Naive thymus-derived CD4-positive, alpha-beta T cell (primary cell): ENCODE measurements at regions not wholly inside any gene's neighbourhood (a gene's known extent, or its start where the extent isn't known, plus 50 kb on each side); places are given as distances from the start of the nearest gene placed in this dataset.
"Not testable (repeated sequence)": the region's sequence is repeated elsewhere in the genome, so short reads cannot be mapped to it uniquely, and the experiment has no call there.

Source experiments
- ATAC-seq: fragments of 150-1000 bp; cut with Tn5 transposase; 2 replicates; pipeline ENCODE4 v1.10.0; 2021; ENCODE audit warnings: mild to moderate bottlenecking, moderate library complexity
- CTCF ChIA-PET: fragments of 350-600 bp; sonication (Branson Sonifier 250); formaldehyde crosslinking; loops from one replicate; lab custom pipeline; 2021; ENCODE audit warnings: antibody characterized with exemption; lab: Charles Lee
- POLR2A ChIA-PET: fragments of 350-600 bp; sonication (Branson Sonifier 250); formaldehyde crosslinking; loops from one replicate; lab custom pipeline; 2021; ENCODE audit warnings: antibody characterized with exemption, inconsistent platforms; lab: Charles Lee
- DNase-seq, 9 donors: peaks; one replicate each; pipeline versions ENCODE4 v3.0.0 to v3.0.0-alpha.2; 2020 to 2022; ENCODE audit warnings: mixed read lengths in 1 of 9
- H3K27ac ChIP-seq: one replicate; pipeline ENCODE4 v1.7.0; 2013; ENCODE audit warnings: mild to moderate bottlenecking, low read depth, low read length, moderate library complexity
- H3K27me3 ChIP-seq, 2 donors: one replicate each; pipeline ENCODE4 v1.7.0; 2013; ENCODE audit warnings: low read length in 2 of 2, mild to moderate bottlenecking in 2 of 2, moderate library complexity in 2 of 2; ENCODE audit not compliant: control insufficient read depth in 2 of 2, insufficient read depth in 2 of 2
- H3K36me3 ChIP-seq, 3 experiments: 1 replicate in 2 of 3; 2 replicates in 1 of 3; pipeline ENCODE4 v1.7.0; 2013; ENCODE audit warnings: low read length in 3 of 3, mild to moderate bottlenecking in 3 of 3, moderate library complexity in 1 of 3; ENCODE audit not compliant: insufficient read depth in 3 of 3, control insufficient read depth in 2 of 3
- H3K4me1 ChIP-seq, 2 donors: one replicate each; pipeline ENCODE4 v1.7.0; 2013; ENCODE audit warnings: low read length in 2 of 2, mild to moderate bottlenecking in 2 of 2, moderate library complexity in 1 of 2; ENCODE audit not compliant: control insufficient read depth in 2 of 2, insufficient read depth in 2 of 2
- H3K4me3 ChIP-seq: 2 replicates; pipeline ENCODE4 v1.7.0; 2013; ENCODE audit warnings: mild to moderate bottlenecking, low read length
- H3K9me3 ChIP-seq, 3 experiments: 1 replicate in 2 of 3; 2 replicates in 1 of 3; pipeline ENCODE4 v1.7.0; 2013; ENCODE audit warnings: low read length in 3 of 3; ENCODE audit not compliant: control insufficient read depth in 2 of 3
- H3K27ac Mint-ChIP-seq, 9 donors: one replicate each; pipeline ENCODE4 v1.8.0; 2020 to 2022; ENCODE audit warnings: mixed read lengths in 9 of 9, mild to moderate bottlenecking in 8 of 9, moderate library complexity in 5 of 9, inconsistent platforms in 2 of 9
- H3K27me3 Mint-ChIP-seq, 5 donors: one replicate each; pipeline ENCODE4 v1.8.0; 2021 to 2022; ENCODE audit warnings: mixed read lengths in 5 of 5, mild to moderate bottlenecking in 1 of 5
- H3K36me3 Mint-ChIP-seq, 5 donors: one replicate each; pipeline ENCODE4 v1.8.0; 2020 to 2022; ENCODE audit warnings: mixed read lengths in 5 of 5, mild to moderate bottlenecking in 3 of 5, inconsistent platforms in 1 of 5
- H3K4me1 Mint-ChIP-seq, 7 donors: one replicate each; pipeline ENCODE4 v1.8.0; 2020 to 2022; ENCODE audit warnings: mixed read lengths in 7 of 7, mild to moderate bottlenecking in 3 of 7, inconsistent platforms in 1 of 7
- H3K4me3 Mint-ChIP-seq, 10 donors: one replicate each; pipeline ENCODE4 v1.8.0; 2020 to 2022; ENCODE audit warnings: mild to moderate bottlenecking in 10 of 10, mixed read lengths in 10 of 10, moderate library complexity in 6 of 10, inconsistent platforms in 2 of 10
- H3K9me3 Mint-ChIP-seq, 11 donors: one replicate each; pipeline ENCODE4 v1.8.0; 2020 to 2022; ENCODE audit warnings: mixed read lengths in 11 of 11, mild to moderate bottlenecking in 4 of 11, inconsistent platforms in 1 of 11, moderate library complexity in 1 of 11
- intact Hi-C, 2 donors: fragments of 100-400 bp; cut with micrococcal nuclease; formaldehyde crosslinking; loops; one replicate each; pipeline ENCODE4 v1.15.1; 2023

DNA sequence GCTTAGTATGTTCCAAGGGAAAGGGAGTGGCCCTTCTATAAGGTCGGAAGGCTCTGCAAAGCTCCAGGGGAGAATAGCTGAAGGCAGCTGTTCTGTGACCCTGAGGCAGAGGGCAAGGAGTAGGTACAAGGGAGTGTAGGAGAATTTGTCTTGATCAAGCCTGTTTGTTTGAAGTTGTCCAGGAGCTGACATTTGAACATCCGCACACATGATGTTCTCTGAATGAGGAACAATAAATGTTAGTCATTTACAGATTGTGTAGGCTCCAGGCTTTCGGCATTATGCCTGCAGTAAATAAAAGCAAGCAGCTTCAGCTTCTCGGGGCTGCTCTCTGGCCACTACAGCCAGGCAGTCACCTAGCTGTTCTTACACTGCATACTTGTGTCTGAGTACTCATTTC lies 52.7 kb downstream of the CTAGE6 start:
- H3K27me3 Mint-ChIP-seq, DNase-seq, intact Hi-C loops, POLR2A ChIA-PET, H3K36me3 ChIP-seq, H3K4me1 ChIP-seq, H3K4me1 Mint-ChIP-seq, H3K9me3 Mint-ChIP-seq, H3K36me3 Mint-ChIP-seq, H3K27ac ChIP-seq, H3K27ac Mint-ChIP-seq, ATAC-seq, CTCF ChIA-PET, H3K4me3 Mint-ChIP-seq, H3K4me3 ChIP-seq, H3K27me3 ChIP-seq, H3K9me3 ChIP-seq: not testable (repeated sequence)

DNA sequence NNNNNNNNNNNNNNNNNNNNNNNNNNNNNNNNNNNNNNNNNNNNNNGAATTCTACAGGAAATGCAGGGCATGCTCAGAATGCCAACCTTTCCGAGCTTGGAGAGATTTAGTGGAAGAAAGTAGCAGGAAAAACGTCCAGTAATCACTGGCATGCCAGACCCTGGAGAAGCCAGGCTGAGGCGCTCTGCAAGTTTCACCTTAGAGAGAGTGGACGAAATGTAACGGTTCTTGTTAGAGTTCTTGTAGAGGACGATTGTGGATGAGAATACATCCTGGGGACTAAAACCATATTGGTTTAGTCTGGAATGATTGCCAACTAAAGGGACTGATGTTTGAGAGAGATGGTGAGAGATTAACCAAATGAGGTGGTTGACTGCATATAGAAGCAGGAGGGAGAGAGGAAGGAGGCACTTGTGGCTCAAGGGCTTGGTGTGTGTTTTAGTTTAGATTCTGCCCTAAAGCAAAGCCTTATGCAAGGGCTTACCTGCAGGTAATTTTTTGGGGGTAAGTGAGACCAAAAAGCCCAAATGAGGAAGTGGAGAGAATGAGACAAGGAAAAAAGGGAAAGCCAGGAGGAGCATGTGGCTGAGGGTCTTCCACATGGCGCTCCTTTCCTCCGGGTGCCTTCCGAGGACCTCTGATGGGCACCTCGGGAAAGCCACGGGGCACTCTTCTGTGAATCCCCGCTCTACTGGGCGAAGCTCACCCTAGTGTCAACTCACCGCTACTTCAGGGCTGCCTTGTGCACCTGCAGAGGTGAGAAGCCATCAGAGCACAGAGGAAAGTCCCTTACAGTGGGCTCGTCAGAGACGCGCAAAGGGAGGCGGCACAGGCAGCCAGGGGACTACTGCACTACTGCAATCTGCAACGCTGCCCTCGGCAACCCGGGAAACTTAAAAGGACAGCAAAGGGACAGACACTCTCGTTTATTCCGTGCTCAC lies 56.5 kb downstream of the CTAGE6 start:
- H3K36me3 ChIP-seq, H3K36me3 Mint-ChIP-seq, DNase-seq, intact Hi-C loops, H3K4me3 Mint-ChIP-seq, H3K27ac ChIP-seq, H3K4me1 Mint-ChIP-seq, H3K4me1 ChIP-seq, H3K4me3 ChIP-seq, H3K27me3 Mint-ChIP-seq, POLR2A ChIA-PET, H3K27me3 ChIP-seq, CTCF ChIA-PET, H3K9me3 ChIP-seq, H3K9me3 Mint-ChIP-seq, H3K27ac Mint-ChIP-seq: not testable (repeated sequence)
- peak; percentile 100 for ATAC-seq
